HG03045 (cell line): ENCODE measurements at regions not wholly inside any gene's neighbourhood (a gene's known extent, or its start where the extent isn't known, plus 50 kb on each side); places are given as distances from the start of the nearest gene placed in this dataset.
"Not testable (repeated sequence)": the region's sequence is repeated elsewhere in the genome, so short reads cannot be mapped to it uniquely, and the experiment has no call there.

Experiments
- ATAC-seq: cut with Tn5 transposase; IDR thresholded peaks from one replicate; pipeline ENCODE4 v1.9.1; 2021; ENCODE audit warnings: mild to moderate bottlenecking, moderate library complexity; ENCODE audit not compliant: unreplicated experiment

- no peak for ATAC-seq
Measured at GRCh38 chr18:30469091-30469490, 573.5 kb downstream of the DSC3 start.

- ATAC-seq, result no peak
Measured at GRCh38 chr18:30465096-30465495, 577.4 kb downstream of the DSC3 start.

DNA sequence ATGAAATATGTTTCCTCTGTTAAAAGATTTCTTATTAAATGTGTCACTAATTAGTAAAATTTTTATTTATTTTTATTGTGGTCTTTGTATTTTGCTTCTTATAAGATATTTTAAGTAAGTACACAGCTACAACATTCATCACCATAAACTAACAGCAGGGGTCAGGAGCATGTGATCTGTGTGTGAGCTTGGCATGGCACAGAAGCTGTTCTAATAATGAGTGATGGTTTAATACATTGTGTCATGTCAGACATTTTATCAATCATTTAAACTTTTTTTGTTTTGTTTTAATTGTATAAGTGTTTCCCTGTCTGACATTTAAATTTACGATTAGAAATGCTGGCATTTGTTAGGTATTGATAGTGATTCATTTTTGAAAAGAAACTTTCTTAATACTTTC, 585.4 kb downstream of the DSC3 start:
- ATAC-seq, result no peak

DNA sequence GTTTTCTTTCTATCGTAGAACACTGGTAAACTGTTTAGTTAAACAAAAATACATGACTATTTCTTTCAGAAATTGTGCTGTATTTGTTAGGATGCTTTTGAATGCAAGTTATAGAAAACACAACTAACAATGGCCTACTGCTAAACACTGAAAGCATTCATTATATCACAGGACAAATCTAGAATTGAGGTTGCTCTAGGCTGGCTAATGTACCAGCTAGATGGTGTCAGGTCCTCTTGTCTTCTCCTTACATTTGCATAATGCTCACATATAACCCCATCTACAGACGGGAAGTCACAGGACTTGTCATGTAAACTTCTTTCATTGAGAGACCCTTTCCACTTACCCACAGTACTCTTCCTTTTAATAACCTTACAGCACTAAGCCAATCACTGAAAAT, 586.8 kb downstream of the DSC3 start:
- no peak for ATAC-seq

DNA sequence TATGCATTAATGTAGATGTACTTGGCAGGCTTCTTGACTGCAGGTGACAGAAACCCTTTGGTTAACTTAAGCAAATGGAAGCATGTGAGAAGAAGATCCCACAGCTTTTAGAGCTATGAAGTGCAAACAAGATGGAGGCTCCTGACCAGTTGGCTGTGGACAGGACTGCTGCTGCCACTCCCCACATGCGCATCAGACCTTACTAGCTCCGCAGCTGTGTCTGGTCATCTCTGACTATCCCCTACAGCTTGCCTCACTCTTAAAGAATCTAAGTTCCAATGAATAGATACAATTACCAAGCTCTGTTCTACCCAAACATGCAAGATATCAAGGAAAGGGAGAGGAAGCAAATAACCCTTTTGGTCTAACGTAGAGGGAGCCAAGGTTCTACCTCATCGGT, 587.6 kb downstream of the DSC3 start:
- no peak for ATAC-seq

DNA sequence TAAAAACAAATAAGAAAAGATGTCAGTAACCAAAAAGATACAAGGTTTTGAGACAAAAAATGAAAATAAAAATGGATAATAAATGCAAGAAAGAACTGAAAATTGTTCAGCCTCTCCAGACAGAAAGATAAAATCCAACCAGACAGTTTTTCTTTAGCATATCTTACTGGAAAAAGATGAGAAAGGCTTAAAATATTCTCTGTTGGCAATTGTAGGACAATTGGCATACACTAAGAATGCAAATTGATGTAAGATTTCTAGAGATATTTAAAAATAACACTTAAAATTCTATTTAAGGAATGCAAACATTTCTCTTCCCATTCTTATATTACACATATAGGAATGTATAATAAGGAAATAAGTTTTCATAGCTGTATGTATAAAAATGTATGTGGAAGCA, 590.6 kb downstream of the DSC3 start:
- ATAC-seq, result no peak

DNA sequence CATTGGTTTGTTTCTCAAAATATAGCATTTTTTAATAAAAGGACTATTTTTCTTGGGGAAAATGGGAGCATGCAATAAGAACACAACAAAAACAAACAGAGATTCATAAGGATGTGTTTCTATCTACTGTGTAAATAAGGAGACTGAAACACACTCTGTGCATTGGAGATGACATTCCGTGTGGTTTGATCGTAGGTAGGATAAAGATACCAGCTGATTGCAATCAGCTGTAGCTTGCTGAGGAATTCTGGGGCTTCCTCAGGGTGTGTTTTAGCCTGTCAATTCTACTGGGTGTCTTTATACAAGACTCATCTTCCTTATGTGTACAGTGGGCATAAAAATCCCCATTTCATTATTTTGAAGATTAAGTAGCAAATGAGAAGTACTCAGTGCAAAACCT, 591.6 kb downstream of the DSC3 start:
- no peak for ATAC-seq

DNA sequence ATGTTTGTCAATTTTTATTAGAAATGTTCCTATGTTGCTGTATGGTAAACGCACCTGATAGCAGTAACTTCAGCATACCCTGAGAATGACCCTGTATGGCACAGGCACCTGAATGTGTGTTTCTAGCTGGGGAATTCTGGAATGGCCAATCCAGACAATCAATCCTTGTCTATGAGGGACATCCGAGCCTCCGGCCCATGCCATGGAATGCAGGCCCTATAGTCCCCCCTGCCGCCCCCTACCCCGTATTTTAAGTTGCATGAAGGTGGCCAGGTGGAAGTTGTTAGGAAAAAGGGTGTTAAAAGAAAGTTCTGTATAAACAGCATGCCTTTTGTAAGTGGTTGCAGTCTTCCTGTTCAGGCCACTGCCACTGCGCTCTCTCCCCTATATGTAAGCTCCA, 595.9 kb downstream of the DSC3 start:
- ATAC-seq, result no peak

- no peak for ATAC-seq
Measured at GRCh38 chr18:30444544-30444943, 598.0 kb downstream of the DSC3 start.

DNA sequence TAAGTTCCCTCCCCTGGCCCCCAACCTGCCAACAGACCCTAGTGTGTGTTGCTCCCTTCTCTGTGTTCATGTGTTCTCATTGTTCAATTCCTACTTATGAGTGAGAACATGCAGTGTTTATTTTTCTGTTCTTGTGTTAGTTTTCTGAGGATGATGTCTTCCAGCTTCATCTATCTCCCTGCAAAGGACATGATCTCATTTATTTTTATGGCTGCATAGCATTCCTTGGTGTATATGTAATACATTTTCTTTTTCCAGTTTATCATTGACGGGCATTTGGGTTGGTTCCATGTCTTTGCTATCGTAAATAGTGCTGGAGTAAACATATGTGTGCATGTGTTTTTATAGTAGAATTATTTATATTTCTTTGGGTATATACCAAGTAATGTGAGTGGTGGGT, 602.2 kb downstream of the DSC3 start:
- ATAC-seq, result no peak

DNA sequence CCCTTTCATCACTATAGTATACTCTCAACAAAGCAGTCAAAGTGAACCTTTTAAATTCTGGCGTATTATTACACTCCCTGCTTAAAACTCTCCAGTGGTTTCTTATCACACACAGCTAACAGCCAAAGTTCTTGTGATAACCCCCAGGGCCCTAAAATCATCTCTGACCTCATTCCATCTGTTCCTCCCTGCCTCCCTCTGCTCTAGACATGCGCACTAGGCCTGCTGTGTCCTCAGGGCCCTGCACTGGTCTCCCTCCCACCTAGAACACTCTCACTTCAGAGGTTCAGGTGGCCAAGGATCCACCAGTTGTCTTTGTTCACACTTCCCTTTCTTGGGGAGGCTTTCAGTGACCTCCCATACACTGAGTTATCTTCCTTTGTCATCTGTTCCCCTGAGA, 603.4 kb downstream of the DSC3 start:
- ATAC-seq, result no peak

GRCh38 chr18:30432349-30432748, 610.2 kb downstream of the DSC3 start:
- no peak for ATAC-seq

- not testable (repeated sequence) for ATAC-seq
Measured at GRCh38 chr18:30419399-30419798, 623.1 kb downstream of the DSC3 start.

DNA sequence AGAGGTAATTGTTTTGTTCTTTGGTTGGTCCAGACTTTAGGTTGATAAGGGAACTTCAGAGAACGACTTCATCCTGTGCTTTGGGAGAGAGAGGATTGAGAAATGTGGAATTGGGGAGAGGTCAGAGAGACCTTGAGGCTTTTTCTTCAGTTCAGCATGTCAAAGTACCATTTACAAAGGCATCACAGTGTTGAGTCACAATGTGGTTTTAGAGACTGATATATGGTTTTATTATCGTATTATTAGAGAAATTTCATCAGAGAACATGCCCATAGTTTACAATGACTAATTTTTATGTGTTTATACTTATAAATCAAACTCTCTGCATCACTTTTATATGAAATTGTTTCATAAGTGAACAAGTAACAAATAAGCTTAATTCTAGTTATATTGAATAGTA, 626.6 kb downstream of the DSC3 start:
- no peak for ATAC-seq

DNA sequence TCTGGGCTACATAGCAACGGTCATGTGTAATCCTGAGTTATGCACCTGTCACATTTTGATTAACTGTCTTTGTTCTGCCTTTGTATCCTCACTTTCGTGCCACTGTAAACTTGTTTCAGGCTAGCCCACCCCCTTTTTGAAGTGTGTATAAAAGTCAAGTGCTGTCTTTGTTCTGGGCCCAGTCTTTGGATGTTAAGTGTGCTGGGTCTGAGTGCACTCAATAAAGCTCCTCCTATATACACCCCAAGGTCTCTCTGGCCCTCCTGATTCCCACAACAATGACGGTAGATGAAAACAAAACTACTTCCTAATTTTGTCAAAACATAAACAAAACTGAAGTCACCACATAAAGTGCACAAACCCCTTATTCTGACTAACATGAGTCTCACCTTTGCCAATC, 633.4 kb downstream of the DSC3 start:
- ATAC-seq, result no peak

DNA sequence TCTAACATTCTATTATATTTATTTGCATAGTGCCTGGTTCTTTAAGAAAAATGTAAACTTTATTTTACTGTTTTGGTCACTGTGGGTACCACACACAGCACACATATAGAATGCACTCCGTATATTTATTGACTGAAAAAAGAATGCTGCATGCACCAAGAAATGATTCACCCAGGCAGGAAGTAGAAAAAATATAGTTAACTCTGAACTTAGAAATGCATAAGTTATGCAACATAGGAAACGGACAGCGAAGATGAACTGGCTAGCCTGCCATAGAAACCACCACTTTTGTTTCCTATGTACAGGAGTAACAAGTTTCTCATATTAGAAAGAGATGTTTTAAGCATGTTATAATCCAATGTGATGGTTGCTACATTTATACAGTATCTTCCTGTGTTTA, 635.8 kb downstream of the DSC3 start:
- no peak for ATAC-seq

DNA sequence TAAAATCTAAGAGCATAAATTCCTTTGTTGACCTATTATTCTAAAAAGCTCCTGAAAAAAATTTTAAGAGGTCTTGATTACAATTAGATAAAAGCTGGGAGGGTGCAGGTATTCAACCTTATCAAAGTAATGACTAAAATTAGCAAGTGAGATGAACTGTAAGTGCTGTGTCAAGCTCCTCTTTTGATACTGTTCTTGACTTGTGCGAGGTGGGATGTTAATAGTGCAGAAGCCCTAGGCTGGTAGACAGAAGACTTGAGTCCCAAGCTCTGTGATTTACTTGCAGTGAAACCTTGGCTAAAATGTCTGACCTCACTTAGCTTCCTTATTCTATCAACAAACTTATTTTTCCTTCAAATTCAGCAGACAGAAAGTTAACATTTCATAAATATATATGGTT, 637.5 kb downstream of the DSC3 start:
- no peak for ATAC-seq

DNA sequence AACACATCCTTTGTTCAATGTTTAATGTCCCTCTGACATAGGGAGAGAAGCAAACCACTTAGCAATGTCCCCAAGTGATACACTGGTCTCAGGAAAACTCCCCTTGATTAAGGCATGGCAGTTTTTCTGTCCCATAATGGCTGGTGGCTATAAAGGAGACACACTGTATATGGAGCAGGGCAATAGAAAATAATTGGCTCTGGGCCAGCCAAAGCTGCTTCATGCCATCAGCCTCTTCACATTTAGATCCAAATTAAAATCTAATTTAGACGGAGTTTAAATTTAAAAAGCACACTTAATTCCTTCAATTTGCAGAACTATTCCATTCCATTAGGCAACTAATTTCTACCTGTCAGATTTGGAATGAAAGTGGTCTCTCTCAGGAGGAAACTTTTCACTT, 638.1 kb downstream of the DSC3 start:
- ATAC-seq, result no peak

- no peak for ATAC-seq
Measured at GRCh38 chr18:30403278-30403677, 639.3 kb downstream of the DSC3 start.

GRCh38 chr18:30387401-30387800, 655.1 kb downstream of the DSC3 start:
- no peak for ATAC-seq

GRCh38 chr18:30386624-30387023, 655.9 kb downstream of the DSC3 start:
- ATAC-seq, result no peak

- no peak for ATAC-seq
Measured at GRCh38 chr18:30385684-30386083, 656.9 kb downstream of the DSC3 start.

DNA sequence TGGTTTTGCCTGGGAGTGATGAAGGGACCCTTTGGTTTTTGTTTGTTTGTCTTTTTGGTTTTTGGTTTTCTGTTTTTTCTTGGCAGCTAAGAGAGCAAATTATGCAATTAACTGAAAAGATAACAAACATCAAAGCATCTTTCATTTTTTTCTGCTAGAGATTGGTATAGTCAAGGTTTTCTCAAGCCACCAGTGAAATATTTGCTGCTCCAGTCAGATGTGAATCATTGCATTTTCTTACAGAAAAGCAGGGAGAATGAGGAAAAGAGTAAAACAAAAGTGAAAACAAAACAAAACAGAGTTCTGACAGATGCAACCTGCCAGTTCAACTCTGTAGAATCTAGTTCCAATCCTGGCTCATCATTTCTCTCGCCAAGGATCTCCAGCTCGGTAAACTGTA, 660.7 kb downstream of the DSC3 start:
- ATAC-seq, result no peak

DNA sequence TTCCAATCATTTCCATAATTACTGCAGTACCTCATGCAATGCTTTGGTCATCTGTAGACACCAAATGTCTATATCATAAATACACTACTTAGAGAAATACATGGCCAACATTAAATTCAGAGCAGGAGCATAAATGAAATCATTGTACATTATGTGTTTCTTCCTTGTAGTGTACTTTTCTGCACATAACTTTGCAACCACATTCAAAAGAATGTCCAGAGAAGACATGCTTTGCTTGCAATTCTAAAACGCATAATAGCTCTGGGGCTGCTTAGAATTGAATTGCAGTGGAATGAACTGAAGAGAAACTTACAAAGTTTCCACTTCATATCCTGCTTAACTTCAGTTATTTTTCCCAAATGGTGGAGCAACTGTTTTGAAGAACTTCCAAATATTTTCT, 664.4 kb downstream of the DSC3 start:
- ATAC-seq, result no peak
